Adrenal gland (tissue), 9 donors: ENCODE measurements at regions not wholly inside any gene's neighbourhood (a gene's known extent, or its start where the extent isn't known, plus 50 kb on each side); places are given as distances from the start of the nearest gene placed in this dataset.

Experiments used
- DNase-seq, 7 donors: peaks; one replicate each; pipeline ENCODE4 v3.0.0-alpha.2; 2019 to 2020
- H3K27ac ChIP-seq, 5 donors: fragments of 200-600 bp; sonication (generic) in 4 of 5; 1 replicate in 3 of 5; 2 replicates in 2 of 5; pipeline versions ENCODE4 v1.5.1 to v1.8.0; 2016 to 2020; ENCODE audit warnings: mild to moderate bottlenecking in 1 of 5
- H3K27me3 ChIP-seq: fragments of 200-600 bp; 2 replicates; pipeline ENCODE4 v1.8.0; 2021
- H3K36me3 ChIP-seq, 2 donors: fragments of 200-600 bp; replicated peaks in 1 of 2; 1 replicate in 1 of 2; 2 replicates in 1 of 2; pipeline versions ENCODE4 v1.5.1 to v1.8.0; 2018 to 2022
- H3K4me1 ChIP-seq, 2 donors: fragments of 200-600 bp; replicated peaks in 1 of 2; 1 replicate in 1 of 2; 2 replicates in 1 of 2; pipeline versions ENCODE4 v1.5.1 to v1.8.0; 2018 to 2021
- H3K4me3 ChIP-seq, 4 donors: fragments of 200-600 bp; sonication (generic) in 3 of 4; one replicate each; pipeline ENCODE4 v1.5.1; 2016 to 2018
- H3K9me3 ChIP-seq, 3 donors: fragments of 200-600 bp; sonication (generic) in 1 of 3; replicated peaks in 1 of 3; 1 replicate in 2 of 3; 2 replicates in 1 of 3; pipeline versions ENCODE4 v1.5.1 to v1.8.0; 2016 to 2021
- POLR2A ChIP-seq, 2 donors: fragments of 450-650 bp; IDR thresholded peaks; one replicate each; pipeline ENCODE4 v1.6.1; 2017; ENCODE audit warnings: antibody characterized with exemption in 2 of 2, mild to moderate bottlenecking in 2 of 2, moderate library complexity in 1 of 2
- WGBS, 4 donors: extraction: QIAGEN DNeasy Blood & Tissue Kit in 2 of 4; methylation state at CpG; one replicate each; pipeline versions ENCODE4 v1.1.5 to v1.1.7; 2013 to 2017; 5-methylcytosine and 5-hydroxymethylcytosine counted together
- intact Hi-C, 2 donors: fragments of 100-400 bp; cut with DNase I; formaldehyde crosslinking; loops; one replicate each; pipeline versions ENCODE4 v1.14.1 to v1.15.0; 2022 to 2023
- TF ChIP-seq, protein P1 (sequence below), 6 experiments: fragments of 450-650 bp in 4 of 6; fragments of 200-600 bp in 2 of 6; sonication (generic) in 1 of 6; IDR thresholded peaks; 1 replicate in 5 of 6; 2 replicates in 1 of 6; pipeline versions ENCODE4 v1.5.1 to v1.8.0; 2016 to 2021; ENCODE audit warnings: antibody characterized with exemption in 6 of 6, mild to moderate bottlenecking in 2 of 6, moderate library complexity in 1 of 6
- donor health status: healthy with polysubstance abuse.
- donor health status: Bipolar disorder and iron deficiency.
- donor health status: DM: yes; HTN: yes; CAD: no.
- donor health status: DM: no; HTN: no; CAD: no.
- donor health status: DM: no; HTN: no; CAD: no.

DNA sequence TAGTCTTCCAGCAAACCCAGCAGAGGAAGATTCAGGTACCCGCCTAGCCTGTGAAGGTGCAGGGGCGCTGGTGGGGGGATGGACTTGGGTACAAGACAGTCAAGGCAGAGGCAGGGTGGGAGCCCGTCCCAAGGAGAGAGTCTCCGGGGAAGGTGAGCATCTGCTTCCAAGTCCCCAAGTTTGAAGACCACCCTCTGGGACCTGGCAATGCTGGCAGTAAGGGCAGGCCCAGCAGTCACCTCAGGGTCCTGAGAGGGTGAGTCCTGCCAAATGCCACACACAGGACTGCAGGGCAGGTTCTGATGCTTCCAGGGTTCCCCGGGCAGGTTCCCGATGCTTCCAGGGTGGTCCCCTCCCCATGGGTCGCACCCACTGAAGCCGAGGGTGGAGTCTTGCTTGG lies 261.8 kb upstream of the IRX1 start:
- WGBS, 4 donors: 68 to 91% (median 72%) methylated on average over 7 to 8 of the region's 8 CpGs
- DNase-seq: no peak
- Histone ChIP-seq H3K36me3 (no peaks in the 10 kb centered on the region), H3K27me3 (no peaks in the 10 kb centered on the region), H3K27ac (no peak overlapping the region), H3K4me1 (no peaks in the 10 kb centered on the region), H3K4me3 (no peak overlapping the region), H3K9me3 (no peaks in the 10 kb centered on the region)
- TF ChIP-seq POLR2A (IDR thresholded peaks at IDR 0.05): no peak
- TF ChIP-seq, protein P1, sequence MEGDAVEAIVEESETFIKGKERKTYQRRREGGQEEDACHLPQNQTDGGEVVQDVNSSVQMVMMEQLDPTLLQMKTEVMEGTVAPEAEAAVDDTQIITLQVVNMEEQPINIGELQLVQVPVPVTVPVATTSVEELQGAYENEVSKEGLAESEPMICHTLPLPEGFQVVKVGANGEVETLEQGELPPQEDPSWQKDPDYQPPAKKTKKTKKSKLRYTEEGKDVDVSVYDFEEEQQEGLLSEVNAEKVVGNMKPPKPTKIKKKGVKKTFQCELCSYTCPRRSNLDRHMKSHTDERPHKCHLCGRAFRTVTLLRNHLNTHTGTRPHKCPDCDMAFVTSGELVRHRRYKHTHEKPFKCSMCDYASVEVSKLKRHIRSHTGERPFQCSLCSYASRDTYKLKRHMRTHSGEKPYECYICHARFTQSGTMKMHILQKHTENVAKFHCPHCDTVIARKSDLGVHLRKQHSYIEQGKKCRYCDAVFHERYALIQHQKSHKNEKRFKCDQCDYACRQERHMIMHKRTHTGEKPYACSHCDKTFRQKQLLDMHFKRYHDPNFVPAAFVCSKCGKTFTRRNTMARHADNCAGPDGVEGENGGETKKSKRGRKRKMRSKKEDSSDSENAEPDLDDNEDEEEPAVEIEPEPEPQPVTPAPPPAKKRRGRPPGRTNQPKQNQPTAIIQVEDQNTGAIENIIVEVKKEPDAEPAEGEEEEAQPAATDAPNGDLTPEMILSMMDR (IDR thresholded peaks at IDR 0.05): no peak
- intact Hi-C loops: no loop called here

DNA sequence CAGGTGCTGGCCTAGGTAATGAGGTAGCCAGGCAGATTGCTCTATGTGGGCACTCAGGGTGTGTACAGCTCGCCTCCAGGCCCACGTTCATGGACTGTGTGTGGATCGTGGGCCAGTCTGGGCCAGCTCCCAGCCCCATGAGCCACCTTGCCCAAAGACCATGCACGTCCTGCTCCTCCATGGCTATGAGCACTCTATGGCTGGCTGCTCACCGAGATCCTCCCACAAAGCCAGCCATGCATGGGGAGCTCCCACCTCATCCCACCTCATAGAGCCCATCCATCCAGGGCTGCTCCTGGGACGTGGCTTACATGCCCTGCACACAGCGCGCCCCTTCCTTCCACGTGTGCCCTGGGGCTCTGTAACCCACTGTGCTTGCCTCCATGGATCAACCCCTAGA lies 262.5 kb upstream of the IRX1 start:
- H3K9me3 ChIP-seq: no peaks in the 10 kb centered on the region
- no peak overlapping the region for H3K27ac ChIP-seq
- H3K4me3 ChIP-seq: no peak overlapping the region
- WGBS, 4 donors: 85 to 88% (median 86%) methylated on average over 6 to 9 of the region's 9 CpGs; no CpG with 5 or more reads in 1 of the 4 donors
- no peak for DNase-seq
- TF ChIP-seq, protein P1 (IDR thresholded peaks at IDR 0.05): no peak
- TF ChIP-seq POLR2A (IDR thresholded peaks at IDR 0.05): no peak
- intact Hi-C loops: no loop called here
- no peaks in the 10 kb centered on the region for H3K27me3 ChIP-seq
- no peaks in the 10 kb centered on the region for H3K36me3 ChIP-seq
- no peaks in the 10 kb centered on the region for H3K4me1 ChIP-seq

DNA sequence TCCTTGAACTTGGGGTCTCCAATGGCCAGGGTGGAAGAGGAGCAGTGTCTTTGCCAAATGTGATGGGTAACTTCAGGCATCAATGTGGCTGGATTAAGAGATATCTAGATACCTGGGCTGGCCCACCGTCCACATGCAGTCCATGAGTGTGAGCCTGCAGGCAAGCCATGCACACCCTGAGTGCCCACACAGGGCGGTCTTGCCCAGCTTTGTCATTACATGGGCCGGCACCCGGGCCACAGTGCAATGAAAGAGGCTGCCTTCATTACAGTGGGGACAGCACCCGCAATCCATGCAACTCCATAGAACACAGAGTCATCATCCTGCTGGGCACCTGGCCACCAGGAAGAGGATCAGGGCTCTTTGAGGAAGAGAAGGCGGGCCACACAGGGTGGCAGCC lies 263.8 kb upstream of the IRX1 start:
- intact Hi-C loops: no loop called here
- Histone ChIP-seq H3K27ac (no peak overlapping the region), H3K4me1 (no peaks in the 10 kb centered on the region), H3K9me3 (no peaks in the 10 kb centered on the region), H3K27me3 (no peaks in the 10 kb centered on the region), H3K4me3 (no peak overlapping the region), H3K36me3 (no peaks in the 10 kb centered on the region)
- no peak for TF ChIP-seq POLR2A (IDR thresholded peaks at IDR 0.05)
- WGBS, 4 donors: 88 to 100% (median 91%) methylated on average over 3 to 6 of the region's 6 CpGs
- DNase-seq: no peak

DNA sequence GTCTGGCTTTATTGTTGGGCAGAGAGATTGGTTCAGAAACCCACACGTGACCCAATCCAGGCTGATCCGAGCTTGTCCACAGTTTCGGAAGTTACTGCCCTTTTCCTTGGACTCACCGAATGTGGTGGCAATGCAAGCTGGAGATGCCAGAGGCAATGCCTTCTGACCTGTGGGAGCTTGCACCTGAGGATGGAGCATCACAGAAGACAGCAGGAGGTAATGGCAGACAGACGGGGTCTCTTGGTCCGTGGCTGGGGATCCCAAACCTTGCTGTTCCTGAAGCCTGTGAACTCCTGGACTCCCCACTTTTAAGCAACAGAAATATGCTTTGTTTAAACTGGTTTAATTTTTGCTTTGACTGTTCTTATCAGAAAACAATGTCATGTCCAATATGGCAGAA lies 265.2 kb upstream of the IRX1 start:
- no peaks in the 10 kb centered on the region for H3K9me3 ChIP-seq
- no peaks in the 10 kb centered on the region for H3K27me3 ChIP-seq
- no peak overlapping the region for H3K4me3 ChIP-seq
- no peak overlapping the region for H3K27ac ChIP-seq
- DNase-seq: no peak
- H3K36me3 ChIP-seq: no peaks in the 10 kb centered on the region
- no peaks in the 10 kb centered on the region for H3K4me1 ChIP-seq
- intact Hi-C loops: no loop called here
- TF ChIP-seq, protein P1 (IDR thresholded peaks at IDR 0.05): no peak
- no peak for TF ChIP-seq POLR2A (IDR thresholded peaks at IDR 0.05)
- WGBS, 4 donors: 67 to 91% (median 86%) methylated on average over 3 to 6 of the region's 6 CpGs

DNA sequence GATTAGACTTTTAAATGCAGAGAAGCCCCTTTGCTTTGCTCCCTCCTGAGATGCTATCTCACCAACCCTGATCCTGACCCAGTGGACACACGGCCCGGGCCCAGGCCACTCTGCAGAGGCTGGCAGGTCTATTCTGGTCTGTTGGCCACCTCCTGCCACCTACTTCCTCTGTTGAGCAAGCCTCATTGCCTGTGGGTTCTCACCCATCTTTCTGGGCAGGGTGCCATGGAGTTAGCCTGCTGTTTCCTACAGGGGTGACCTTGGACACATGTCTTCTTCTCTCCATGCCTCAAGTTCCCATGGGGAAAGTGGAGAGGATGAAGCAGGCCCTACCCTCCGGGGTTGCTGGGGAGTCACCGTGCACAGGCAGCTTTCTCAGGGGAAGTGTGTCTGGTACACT lies 266.2 kb upstream of the IRX1 start:
- H3K9me3 ChIP-seq: no peaks in the 10 kb centered on the region
- DNase-seq: peak in 4 of 7 donors; percentile 15 to 54 (median 28)

More for the DNA sequence above, 266.2 kb upstream of the IRX1 start:
- no peak overlapping the region for H3K4me3 ChIP-seq
- WGBS, 4 donors: 68 to 73% (median 72%) methylated on average over 2 to 4 of the region's 4 CpGs
- TF ChIP-seq POLR2A (IDR thresholded peaks at IDR 0.05): no peak
- TF ChIP-seq, protein P1 (IDR thresholded peaks at IDR 0.05): no peak
- H3K27ac ChIP-seq: no peak overlapping the region
- no peaks in the 10 kb centered on the region for H3K36me3 ChIP-seq
- H3K4me1 ChIP-seq: no peaks in the 10 kb centered on the region
- intact Hi-C loops: no loop called here
- no peaks in the 10 kb centered on the region for H3K27me3 ChIP-seq
